Suprapubic skin (tissue), 4 donors: ENCODE measurements at regions not wholly inside any gene's neighbourhood (a gene's known extent, or its start where the extent isn't known, plus 50 kb on each side); places are given as distances from the start of the nearest gene placed in this dataset.

ENCODE experiments used
- EP300 ChIP-seq: sonication (generic); formaldehyde crosslinking; IDR thresholded peaks from one replicate; pipeline ENCODE4 v1.6.1; 2017; ENCODE audit warnings: antibody characterized with exemption
- POLR2A ChIP-seq, 2 donors: fragments of 450-650 bp; IDR thresholded peaks; one replicate each; pipeline ENCODE4 v1.6.1; 2017; ENCODE audit warnings: antibody characterized with exemption in 2 of 2, mild to moderate bottlenecking in 2 of 2, moderate library complexity in 2 of 2
- POLR2AphosphoS5 ChIP-seq, 3 donors: sonication (generic); formaldehyde crosslinking; IDR thresholded peaks; one replicate each; pipeline ENCODE4 v1.6.1; 2017; ENCODE audit warnings: antibody characterized with exemption in 3 of 3
- TF ChIP-seq, protein P1 (sequence below), 2 donors: fragments of 200-600 bp in 1 of 2; fragments of 450-650 bp in 1 of 2; sonication (generic) in 1 of 2; IDR thresholded peaks; one replicate each; pipeline ENCODE4 v1.5.1; 2016 to 2019; ENCODE audit warnings: antibody characterized with exemption in 2 of 2, mild to moderate bottlenecking in 1 of 2, moderate library complexity in 1 of 2

DNA sequence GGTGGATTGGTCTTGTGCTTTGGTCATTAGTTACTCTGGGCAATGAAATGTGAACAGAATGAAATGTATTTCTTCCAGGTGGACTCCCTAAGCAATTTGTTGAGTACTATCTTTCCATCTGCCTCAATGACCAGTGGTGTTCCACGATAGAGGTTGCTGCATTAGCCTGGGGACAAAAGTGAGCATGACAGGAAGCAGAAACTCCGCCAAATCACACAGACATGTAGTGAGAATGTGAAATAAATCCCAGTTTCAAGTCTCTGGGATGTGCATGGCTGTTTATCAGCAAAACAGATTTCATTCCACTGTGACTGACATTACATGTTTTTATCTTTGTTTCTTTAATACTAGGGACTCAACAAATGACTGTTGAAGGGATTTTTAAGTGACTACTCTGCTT is 63.3 kb upstream of the DCBLD2 start:
- TF ChIP-seq, protein P1, sequence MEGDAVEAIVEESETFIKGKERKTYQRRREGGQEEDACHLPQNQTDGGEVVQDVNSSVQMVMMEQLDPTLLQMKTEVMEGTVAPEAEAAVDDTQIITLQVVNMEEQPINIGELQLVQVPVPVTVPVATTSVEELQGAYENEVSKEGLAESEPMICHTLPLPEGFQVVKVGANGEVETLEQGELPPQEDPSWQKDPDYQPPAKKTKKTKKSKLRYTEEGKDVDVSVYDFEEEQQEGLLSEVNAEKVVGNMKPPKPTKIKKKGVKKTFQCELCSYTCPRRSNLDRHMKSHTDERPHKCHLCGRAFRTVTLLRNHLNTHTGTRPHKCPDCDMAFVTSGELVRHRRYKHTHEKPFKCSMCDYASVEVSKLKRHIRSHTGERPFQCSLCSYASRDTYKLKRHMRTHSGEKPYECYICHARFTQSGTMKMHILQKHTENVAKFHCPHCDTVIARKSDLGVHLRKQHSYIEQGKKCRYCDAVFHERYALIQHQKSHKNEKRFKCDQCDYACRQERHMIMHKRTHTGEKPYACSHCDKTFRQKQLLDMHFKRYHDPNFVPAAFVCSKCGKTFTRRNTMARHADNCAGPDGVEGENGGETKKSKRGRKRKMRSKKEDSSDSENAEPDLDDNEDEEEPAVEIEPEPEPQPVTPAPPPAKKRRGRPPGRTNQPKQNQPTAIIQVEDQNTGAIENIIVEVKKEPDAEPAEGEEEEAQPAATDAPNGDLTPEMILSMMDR (IDR thresholded peaks at IDR 0.05): no peak
- TF ChIP-seq EP300 (no peak), POLR2A (IDR thresholded peaks at IDR 0.05) (no peak), POLR2AphosphoS5 (IDR thresholded peaks at IDR 0.05) (no peak)
